ENCODE measurements at regions not wholly inside any gene's neighbourhood (a gene's known extent, or its start where the extent isn't known, plus 50 kb on each side); places are given as distances from the start of the nearest gene placed in this dataset.

- no peak overlapping the region for H2AFZ ChIP-seq (ENCODE audit: low read depth, low read length)
- peaks cover 8% of the 10 kb centered on the region; the same call in 1 of the 2 replicates for H3K4me1 ChIP-seq (ENCODE audit: insufficient read depth, low read length)
- no peak overlapping the region for H3K9ac ChIP-seq (ENCODE audit: low read depth, low read length)
- H3K4me2 ChIP-seq (ENCODE audit: insufficient read depth, low read length), result no peak overlapping the region
- no peaks in the 10 kb centered on the region for H3K36me3 ChIP-seq (ENCODE audit: insufficient read depth, low read length)
- H3K27me3 ChIP-seq (ENCODE audit: insufficient read depth, low read length, poor library complexity), result no peaks in the 10 kb centered on the region
- no peaks in the 10 kb centered on the region for H3K9me3 ChIP-seq (ENCODE audit: insufficient read depth, low read length, severe bottlenecking)
- DNase-seq (no peak), ATAC-seq (ENCODE audit: insufficient read depth, low read depth) (no peak)
- no peak overlapping the region for H3K4me3 ChIP-seq (ENCODE audit: low read depth in 1 of 2, low read length in 2 of 2)
- no peak for TF ChIP-seq EZH2 (IDR thresholded peaks at IDR 0.05; ENCODE audit: borderline replicate concordance, low read depth, low read length, severe bottlenecking)
- no peak for TF ChIP-seq CTCF (IDR thresholded peaks at IDR 0.05; ENCODE audit: borderline replicate concordance, extremely low read depth, low read length, poor library complexity, severe bottlenecking)
- H4K20me1 ChIP-seq (ENCODE audit: insufficient read depth, low read length), result no peaks in the 10 kb centered on the region
- no peak overlapping the region for H3K27ac ChIP-seq (ENCODE audit: low read length)
- H3K79me2 ChIP-seq (ENCODE audit: insufficient read depth, low read length), result no peaks in the 10 kb centered on the region
These were observed 102.6 kb upstream of the HDGFL1 start for GRCh38 chr6:22466665-22467245.

GRCh38 chr6:22467645-22468044 lies 101.7 kb upstream of the HDGFL1 start:
- no peak overlapping the region for H3K9ac ChIP-seq (ENCODE audit: low read depth, low read length)

GRCh38 chr6:22468256-22468965 lies 101.0 kb upstream of the HDGFL1 start:
- ATAC-seq (ENCODE audit: insufficient read depth, low read depth) (no peak), DNase-seq (no peak)
- no peaks in the 10 kb centered on the region for H3K36me3 ChIP-seq (ENCODE audit: insufficient read depth, low read length)
- H3K27me3 ChIP-seq (ENCODE audit: insufficient read depth, low read length, poor library complexity), result no peaks in the 10 kb centered on the region
- H2AFZ ChIP-seq (ENCODE audit: low read depth, low read length), result no peak overlapping the region
- H3K4me3 ChIP-seq (ENCODE audit: low read depth in 1 of 2, low read length in 2 of 2), result no peak overlapping the region
- TF ChIP-seq EZH2 (IDR thresholded peaks at IDR 0.05; ENCODE audit: borderline replicate concordance, low read depth, low read length, severe bottlenecking), result no peak
- no peak for TF ChIP-seq CTCF (IDR thresholded peaks at IDR 0.05; ENCODE audit: borderline replicate concordance, extremely low read depth, low read length, poor library complexity, severe bottlenecking)
- H3K79me2 ChIP-seq (ENCODE audit: insufficient read depth, low read length), result no peaks in the 10 kb centered on the region
- no peaks in the 10 kb centered on the region for H4K20me1 ChIP-seq (ENCODE audit: insufficient read depth, low read length)
- no peaks in the 10 kb centered on the region for H3K9me3 ChIP-seq (ENCODE audit: insufficient read depth, low read length, severe bottlenecking)
- no peak overlapping the region for H3K27ac ChIP-seq (ENCODE audit: low read length)
- no peak overlapping the region for H3K4me2 ChIP-seq (ENCODE audit: insufficient read depth, low read length)
- H3K9ac ChIP-seq (ENCODE audit: low read depth, low read length), result no peak overlapping the region
- H3K4me1 ChIP-seq (ENCODE audit: insufficient read depth, low read length), result peaks cover 8% of the 10 kb centered on the region; the same call in 1 of the 2 replicates

More at GRCh38 chr6:22467645-22468044, 101.7 kb upstream of the HDGFL1 start:
- no peak for TF ChIP-seq CTCF (IDR thresholded peaks at IDR 0.05; ENCODE audit: borderline replicate concordance, extremely low read depth, low read length, poor library complexity, severe bottlenecking)
- TF ChIP-seq EZH2 (IDR thresholded peaks at IDR 0.05; ENCODE audit: borderline replicate concordance, low read depth, low read length, severe bottlenecking), result no peak
- no peaks in the 10 kb centered on the region for H3K27me3 ChIP-seq (ENCODE audit: insufficient read depth, low read length, poor library complexity)
- DNase-seq (no peak), ATAC-seq (ENCODE audit: insufficient read depth, low read depth) (no peak)
- H3K4me1 ChIP-seq (ENCODE audit: insufficient read depth, low read length), result peaks cover 8% of the 10 kb centered on the region; the same call in 1 of the 2 replicates
- no peak overlapping the region for H3K27ac ChIP-seq (ENCODE audit: low read length)
- H3K4me2 ChIP-seq (ENCODE audit: insufficient read depth, low read length), result no peak overlapping the region
- H3K4me3 ChIP-seq (ENCODE audit: low read depth in 1 of 2, low read length in 2 of 2), result no peak overlapping the region
- no peak overlapping the region for H2AFZ ChIP-seq (ENCODE audit: low read depth, low read length)
- no peaks in the 10 kb centered on the region for H3K79me2 ChIP-seq (ENCODE audit: insufficient read depth, low read length)
- no peaks in the 10 kb centered on the region for H4K20me1 ChIP-seq (ENCODE audit: insufficient read depth, low read length)
- no peaks in the 10 kb centered on the region for H3K9me3 ChIP-seq (ENCODE audit: insufficient read depth, low read length, severe bottlenecking)
- no peaks in the 10 kb centered on the region for H3K36me3 ChIP-seq (ENCODE audit: insufficient read depth, low read length)
